Osteocyte (in vitro differentiated cells): ENCODE measurements at regions not wholly inside any gene's neighbourhood (a gene's known extent, or its start where the extent isn't known, plus 50 kb on each side); places are given as distances from the start of the nearest gene placed in this dataset.

Experiments used
- DNase-seq: peaks from one replicate; pipeline ENCODE4 v3.0.0; 2021; ENCODE audit warnings: mixed read lengths; ENCODE audit not compliant: unreplicated experiment; ENCODE audit errors: extremely low spot score
- H3K27ac Mint-ChIP-seq: one replicate; pipeline ENCODE4 v1.8.0; 2021; ENCODE audit warnings: mild to moderate bottlenecking, mixed read lengths; ENCODE audit not compliant: unreplicated experiment
- H3K27me3 Mint-ChIP-seq: one replicate; pipeline ENCODE4 v1.8.0; 2021; ENCODE audit warnings: mixed read lengths; ENCODE audit not compliant: unreplicated experiment
- H3K36me3 Mint-ChIP-seq: one replicate; pipeline ENCODE4 v1.8.0; 2021; ENCODE audit warnings: mixed read lengths; ENCODE audit not compliant: unreplicated experiment
- H3K4me1 Mint-ChIP-seq: one replicate; pipeline ENCODE4 v1.8.0; 2021; ENCODE audit warnings: mixed read lengths; ENCODE audit not compliant: unreplicated experiment
- H3K4me3 Mint-ChIP-seq: one replicate; pipeline ENCODE4 v1.8.0; 2021; ENCODE audit warnings: mild to moderate bottlenecking, moderate library complexity, mixed read lengths; ENCODE audit not compliant: unreplicated experiment
- H3K9me3 Mint-ChIP-seq: one replicate; pipeline ENCODE4 v1.8.0; 2021; ENCODE audit warnings: mixed read lengths; ENCODE audit not compliant: unreplicated experiment
- TF ChIP-seq, protein P1 (sequence below): fragments of 200-600 bp; sonication (generic); IDR thresholded peaks from 2 replicates; pipeline ENCODE4 v1.5.0; 2021; ENCODE audit warnings: antibody characterized with exemption, mild to moderate bottlenecking, moderate library complexity

- Mint-ChIP-seq H3K27ac (no peak overlapping the region), H3K4me1 (peaks cover 4% of the 10 kb centered on the region), H3K27me3 (no peaks in the 10 kb centered on the region), H3K36me3 (no peaks in the 10 kb centered on the region), H3K4me3 (no peak overlapping the region), H3K9me3 (no peaks in the 10 kb centered on the region)
- TF ChIP-seq, protein P1, sequence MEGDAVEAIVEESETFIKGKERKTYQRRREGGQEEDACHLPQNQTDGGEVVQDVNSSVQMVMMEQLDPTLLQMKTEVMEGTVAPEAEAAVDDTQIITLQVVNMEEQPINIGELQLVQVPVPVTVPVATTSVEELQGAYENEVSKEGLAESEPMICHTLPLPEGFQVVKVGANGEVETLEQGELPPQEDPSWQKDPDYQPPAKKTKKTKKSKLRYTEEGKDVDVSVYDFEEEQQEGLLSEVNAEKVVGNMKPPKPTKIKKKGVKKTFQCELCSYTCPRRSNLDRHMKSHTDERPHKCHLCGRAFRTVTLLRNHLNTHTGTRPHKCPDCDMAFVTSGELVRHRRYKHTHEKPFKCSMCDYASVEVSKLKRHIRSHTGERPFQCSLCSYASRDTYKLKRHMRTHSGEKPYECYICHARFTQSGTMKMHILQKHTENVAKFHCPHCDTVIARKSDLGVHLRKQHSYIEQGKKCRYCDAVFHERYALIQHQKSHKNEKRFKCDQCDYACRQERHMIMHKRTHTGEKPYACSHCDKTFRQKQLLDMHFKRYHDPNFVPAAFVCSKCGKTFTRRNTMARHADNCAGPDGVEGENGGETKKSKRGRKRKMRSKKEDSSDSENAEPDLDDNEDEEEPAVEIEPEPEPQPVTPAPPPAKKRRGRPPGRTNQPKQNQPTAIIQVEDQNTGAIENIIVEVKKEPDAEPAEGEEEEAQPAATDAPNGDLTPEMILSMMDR = no peak
- no peak for DNase-seq
Measured at GRCh38 chr18:39796393-39796792, 2158.6 kb upstream of the PIK3C3 start.

- no peaks in the 10 kb centered on the region for H3K9me3 Mint-ChIP-seq
- no peaks in the 10 kb centered on the region for H3K36me3 Mint-ChIP-seq
- H3K4me1 Mint-ChIP-seq = peaks cover 4% of the 10 kb centered on the region
- H3K4me3 Mint-ChIP-seq = no peak overlapping the region
- TF ChIP-seq, protein P1 = no peak
- no peak for DNase-seq
- H3K27me3 Mint-ChIP-seq = no peaks in the 10 kb centered on the region
- no peak overlapping the region for H3K27ac Mint-ChIP-seq
Measured at GRCh38 chr18:39795350-39795749, 2159.7 kb upstream of the PIK3C3 start.

DNA sequence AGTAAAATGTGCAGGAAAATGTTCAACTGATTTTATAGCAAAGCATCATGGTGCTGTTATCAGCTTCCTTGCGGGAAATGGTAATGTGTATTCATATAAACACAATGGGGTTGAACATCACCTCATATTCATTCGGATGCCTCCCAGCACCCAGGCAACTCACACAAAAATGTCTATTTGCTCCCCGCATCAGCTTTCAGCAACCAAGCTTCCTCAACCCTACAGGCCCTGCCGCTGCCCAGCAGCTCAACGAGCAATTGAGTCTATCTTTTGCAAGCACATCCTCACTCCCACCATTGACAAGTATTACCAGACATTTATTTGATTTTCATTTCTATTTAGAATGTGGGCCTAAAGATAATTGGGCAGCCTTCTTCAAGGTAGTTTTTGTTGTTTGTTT is 2161.4 kb upstream of the PIK3C3 start:
- Mint-ChIP-seq H3K4me3 (no peak overlapping the region), H3K9me3 (no peaks in the 10 kb centered on the region), H3K27me3 (no peaks in the 10 kb centered on the region), H3K4me1 (peaks cover 6% of the 10 kb centered on the region), H3K27ac (no peak overlapping the region), H3K36me3 (no peaks in the 10 kb centered on the region)
- TF ChIP-seq, protein P1 = no peak
- no peak for DNase-seq

- Mint-ChIP-seq H3K27ac (no peak overlapping the region), H3K36me3 (no peaks in the 10 kb centered on the region), H3K4me3 (no peak overlapping the region), H3K4me1 (peaks cover 15% of the 10 kb centered on the region), H3K27me3 (peaks cover 2% of the 10 kb centered on the region), H3K9me3 (no peaks in the 10 kb centered on the region)
- TF ChIP-seq, protein P1 = no peak
- DNase-seq = no peak
Measured at GRCh38 chr18:39788383-39788782, 2166.7 kb upstream of the PIK3C3 start.

GRCh38 chr18:39786477-39786876 is 2168.6 kb upstream of the PIK3C3 start:
- H3K27ac Mint-ChIP-seq = no peak overlapping the region
- no peaks in the 10 kb centered on the region for H3K36me3 Mint-ChIP-seq
- no peak for DNase-seq
- TF ChIP-seq, protein P1 = no peak
- H3K4me1 Mint-ChIP-seq = peaks cover 15% of the 10 kb centered on the region
- no peaks in the 10 kb centered on the region for H3K9me3 Mint-ChIP-seq
- peaks cover 2% of the 10 kb centered on the region for H3K27me3 Mint-ChIP-seq
- H3K4me3 Mint-ChIP-seq = no peak overlapping the region
